ENCODE measurements at regions not wholly inside any gene's neighbourhood (a gene's known extent, or its start where the extent isn't known, plus 50 kb on each side); places are given as distances from the start of the nearest gene placed in this dataset.

DNA sequence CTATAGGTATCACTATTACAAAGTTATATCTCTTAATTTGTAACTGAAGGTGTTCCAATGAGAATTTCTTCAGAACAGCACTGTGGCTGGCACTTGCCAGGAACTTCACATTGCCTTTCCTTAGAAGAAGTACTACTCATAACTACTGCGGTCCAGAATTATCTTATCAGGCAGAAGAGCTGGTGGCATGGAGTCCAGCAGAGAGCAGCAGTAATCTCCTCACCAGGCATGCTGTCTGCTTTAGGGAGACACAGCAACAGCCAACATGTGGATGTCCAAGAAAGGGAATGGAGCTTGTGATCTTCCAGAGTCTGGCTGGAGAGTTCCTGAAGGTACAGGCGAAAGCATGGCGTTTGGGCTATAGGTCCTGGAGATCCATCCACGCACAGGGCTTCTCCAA is 919.7 kb upstream of the NR2F2 start:
- Histone ChIP-seq H3K4me3 (ENCODE audit: low read length) (no peak overlapping the region), H3K9ac (ENCODE audit: low read length) (no peak overlapping the region), H3K9me3 (ENCODE audit: control insufficient read depth, low read length) (no peaks in the 10 kb centered on the region), H3K36me3 (ENCODE audit: control insufficient read depth, insufficient read depth, low read length, severe bottlenecking) (no peaks in the 10 kb centered on the region), H3K4me1 (ENCODE audit: control insufficient read depth, insufficient read depth, low read length) (peaks cover 19% of the 10 kb centered on the region), H3K27me3 (replicated peaks; ENCODE audit: control insufficient read depth, insufficient read depth, low read length) (no peaks in the 10 kb centered on the region)
- no peak for DNase-seq (ENCODE audit: low read depth)

DNA sequence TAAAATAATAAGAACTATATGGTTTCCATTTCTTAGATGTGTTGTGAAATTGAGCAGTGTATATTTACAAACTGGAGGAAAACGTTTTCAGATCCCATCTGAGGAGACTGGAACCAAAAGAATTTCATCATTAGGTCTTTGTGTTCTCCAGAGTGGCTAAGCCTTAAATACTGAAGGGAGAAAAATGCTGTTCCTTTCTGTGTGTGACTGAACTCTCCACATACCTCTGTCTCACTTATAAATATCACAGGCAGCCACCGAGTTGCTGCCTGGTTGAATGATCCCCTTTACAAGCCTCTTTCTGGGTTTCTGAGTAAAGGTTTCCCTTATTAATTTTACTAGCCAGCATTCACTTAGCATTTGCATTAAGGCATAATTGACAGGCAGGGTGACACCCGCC is 913.9 kb upstream of the NR2F2 start:
- Histone ChIP-seq H3K4me3 (ENCODE audit: low read length) (no peak overlapping the region), H3K9ac (ENCODE audit: low read length) (peak overlapping the region; percentile 5), H3K36me3 (ENCODE audit: control insufficient read depth, insufficient read depth, low read length, severe bottlenecking) (no peaks in the 10 kb centered on the region), H3K27me3 (replicated peaks; ENCODE audit: control insufficient read depth, insufficient read depth, low read length) (no peaks in the 10 kb centered on the region), H3K4me1 (ENCODE audit: control insufficient read depth, insufficient read depth, low read length) (peaks cover 13% of the 10 kb centered on the region), H3K9me3 (ENCODE audit: control insufficient read depth, low read length) (no peaks in the 10 kb centered on the region)
- DNase-seq (ENCODE audit: low read depth), result peak; percentile 77

DNA sequence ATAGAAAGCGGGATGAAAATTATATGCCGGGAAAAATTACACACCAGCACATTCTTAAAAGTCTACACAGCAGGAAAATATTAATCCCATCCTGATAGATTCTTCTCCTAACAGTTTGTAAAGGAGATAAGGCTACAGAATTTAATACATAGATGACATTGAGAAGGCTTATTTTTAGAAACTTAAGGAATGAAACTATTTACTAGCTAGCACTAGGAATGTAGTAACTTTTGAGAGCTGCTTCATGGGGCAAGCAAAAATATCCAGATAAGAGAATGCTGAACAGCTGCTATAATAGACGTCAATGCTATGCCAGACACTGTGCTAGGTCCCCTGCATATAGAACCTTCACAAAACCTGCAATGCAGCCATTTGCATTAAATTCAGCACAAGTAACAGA is 912.7 kb upstream of the NR2F2 start:
- Histone ChIP-seq H3K27me3 (replicated peaks; ENCODE audit: control insufficient read depth, insufficient read depth, low read length) (no peaks in the 10 kb centered on the region), H3K4me1 (ENCODE audit: control insufficient read depth, insufficient read depth, low read length) (peaks cover 13% of the 10 kb centered on the region), H3K9me3 (ENCODE audit: control insufficient read depth, low read length) (no peaks in the 10 kb centered on the region), H3K9ac (ENCODE audit: low read length) (no peak overlapping the region), H3K36me3 (ENCODE audit: control insufficient read depth, insufficient read depth, low read length, severe bottlenecking) (no peaks in the 10 kb centered on the region), H3K4me3 (ENCODE audit: low read length) (no peak overlapping the region)
- no peak for DNase-seq (ENCODE audit: low read depth)

DNA sequence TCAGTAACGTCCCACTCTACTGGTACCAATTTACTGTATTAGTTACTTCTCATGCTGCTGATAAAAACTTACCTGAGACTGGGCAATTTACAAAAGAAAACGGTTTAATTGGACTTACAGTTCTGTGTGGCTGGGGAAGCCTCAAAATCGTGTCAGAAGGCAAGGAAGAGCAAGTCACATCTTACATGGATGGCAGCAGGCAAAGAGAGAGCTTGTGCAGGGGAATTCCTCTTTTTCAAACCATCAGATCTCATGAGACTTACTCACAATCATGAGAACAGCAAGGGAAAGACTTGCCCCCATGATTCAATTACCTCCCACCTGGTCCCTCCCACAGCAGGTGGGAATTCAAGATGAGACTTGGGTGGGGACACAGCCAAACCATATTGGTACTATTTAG is 908.2 kb upstream of the NR2F2 start:
- H3K4me1 ChIP-seq (ENCODE audit: control insufficient read depth, insufficient read depth, low read length), result no peaks in the 10 kb centered on the region

DNA sequence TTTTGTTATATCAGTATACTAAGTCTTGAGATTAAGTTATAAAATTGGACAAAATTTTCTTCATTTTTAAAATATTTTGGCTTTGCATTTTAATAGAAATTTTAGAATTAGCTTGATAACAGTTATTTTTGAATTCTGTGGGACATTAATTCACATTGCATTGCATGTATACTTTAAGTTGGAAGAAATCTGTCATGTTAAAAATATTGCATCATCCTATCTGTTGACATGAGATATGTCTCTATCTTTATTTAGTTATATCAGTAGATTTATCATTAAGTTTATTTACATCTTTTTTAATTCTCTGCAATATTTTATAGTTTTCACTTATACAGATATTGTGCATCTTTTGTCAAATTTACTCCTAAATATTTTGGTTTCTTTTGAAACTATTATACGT is 904.6 kb upstream of the NR2F2 start:
- no peaks in the 10 kb centered on the region for H3K4me1 ChIP-seq (ENCODE audit: control insufficient read depth, insufficient read depth, low read length)
- no peak overlapping the region for H3K4me3 ChIP-seq (ENCODE audit: low read length)
- no peaks in the 10 kb centered on the region for H3K27me3 ChIP-seq (replicated peaks; ENCODE audit: control insufficient read depth, insufficient read depth, low read length)
- H3K9ac ChIP-seq (ENCODE audit: low read length), result no peak overlapping the region
- no peak for DNase-seq (ENCODE audit: low read depth)
- peaks cover 13% of the 10 kb centered on the region for H3K9me3 ChIP-seq (ENCODE audit: control insufficient read depth, low read length)
- no peaks in the 10 kb centered on the region for H3K36me3 ChIP-seq (ENCODE audit: control insufficient read depth, insufficient read depth, low read length, severe bottlenecking)

More for the DNA sequence above, 908.2 kb upstream of the NR2F2 start:
- DNase-seq (ENCODE audit: low read depth), result no peak
- Histone ChIP-seq H3K27me3 (replicated peaks; ENCODE audit: control insufficient read depth, insufficient read depth, low read length) (no peaks in the 10 kb centered on the region), H3K9ac (ENCODE audit: low read length) (no peak overlapping the region), H3K9me3 (ENCODE audit: control insufficient read depth, low read length) (peaks cover 13% of the 10 kb centered on the region), H3K4me3 (ENCODE audit: low read length) (no peak overlapping the region), H3K36me3 (ENCODE audit: control insufficient read depth, insufficient read depth, low read length, severe bottlenecking) (no peaks in the 10 kb centered on the region)

DNA sequence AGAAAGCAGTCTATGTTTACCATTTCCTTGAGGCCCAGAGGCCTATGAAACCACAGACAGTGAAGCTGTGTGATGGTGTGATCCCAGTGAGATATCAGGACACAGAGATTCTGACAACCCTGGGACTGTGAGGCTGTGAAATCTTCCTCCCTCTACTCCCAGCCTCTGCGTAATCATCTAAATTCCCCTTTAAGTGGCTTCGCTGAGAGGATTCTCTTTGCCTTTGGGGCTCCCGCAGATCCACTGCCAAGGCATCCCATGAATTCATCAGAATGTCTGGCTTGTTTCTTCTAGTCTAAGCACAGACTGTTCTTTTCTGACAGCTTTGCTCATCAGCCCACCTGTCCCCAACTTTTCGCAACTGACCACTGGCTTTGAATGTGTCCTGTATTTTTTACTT is 901.2 kb upstream of the NR2F2 start:
- Histone ChIP-seq H3K4me1 (ENCODE audit: control insufficient read depth, insufficient read depth, low read length) (peaks cover 26% of the 10 kb centered on the region), H3K4me3 (ENCODE audit: low read length) (no peak overlapping the region), H3K9ac (ENCODE audit: low read length) (no peak overlapping the region), H3K9me3 (ENCODE audit: control insufficient read depth, low read length) (peaks cover 13% of the 10 kb centered on the region), H3K27me3 (replicated peaks; ENCODE audit: control insufficient read depth, insufficient read depth, low read length) (no peaks in the 10 kb centered on the region), H3K36me3 (ENCODE audit: control insufficient read depth, insufficient read depth, low read length, severe bottlenecking) (no peaks in the 10 kb centered on the region)
- DNase-seq (ENCODE audit: low read depth), result no peak

DNA sequence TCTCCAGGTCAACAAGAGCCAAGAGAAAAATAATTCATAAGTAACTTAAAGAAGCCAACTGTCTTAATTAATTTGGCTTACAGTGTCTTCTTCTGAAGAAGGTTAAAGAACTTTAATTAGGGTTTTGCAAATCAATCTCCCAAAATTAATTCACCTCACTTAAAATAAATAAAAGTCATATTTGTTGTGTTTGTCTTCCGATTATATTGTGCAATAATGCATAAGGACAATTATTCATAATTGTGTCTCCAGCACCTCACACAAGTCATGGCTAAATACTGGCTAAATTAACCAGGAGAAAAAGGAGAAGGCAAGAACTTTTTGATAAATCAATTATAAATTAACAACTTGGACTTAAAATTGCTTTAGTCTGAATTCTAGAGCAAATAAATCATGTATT is 899.0 kb upstream of the NR2F2 start:
- Histone ChIP-seq H3K9ac (ENCODE audit: low read length) (peak overlapping the region; percentile 75), H3K27me3 (replicated peaks; ENCODE audit: control insufficient read depth, insufficient read depth, low read length) (no peaks in the 10 kb centered on the region), H3K4me1 (ENCODE audit: control insufficient read depth, insufficient read depth, low read length) (peaks cover 26% of the 10 kb centered on the region), H3K9me3 (ENCODE audit: control insufficient read depth, low read length) (peaks cover 2% of the 10 kb centered on the region), H3K4me3 (ENCODE audit: low read length) (peak overlapping the region; percentile 40), H3K36me3 (ENCODE audit: control insufficient read depth, insufficient read depth, low read length, severe bottlenecking) (no peaks in the 10 kb centered on the region)
- no peak for DNase-seq (ENCODE audit: low read depth)

DNA sequence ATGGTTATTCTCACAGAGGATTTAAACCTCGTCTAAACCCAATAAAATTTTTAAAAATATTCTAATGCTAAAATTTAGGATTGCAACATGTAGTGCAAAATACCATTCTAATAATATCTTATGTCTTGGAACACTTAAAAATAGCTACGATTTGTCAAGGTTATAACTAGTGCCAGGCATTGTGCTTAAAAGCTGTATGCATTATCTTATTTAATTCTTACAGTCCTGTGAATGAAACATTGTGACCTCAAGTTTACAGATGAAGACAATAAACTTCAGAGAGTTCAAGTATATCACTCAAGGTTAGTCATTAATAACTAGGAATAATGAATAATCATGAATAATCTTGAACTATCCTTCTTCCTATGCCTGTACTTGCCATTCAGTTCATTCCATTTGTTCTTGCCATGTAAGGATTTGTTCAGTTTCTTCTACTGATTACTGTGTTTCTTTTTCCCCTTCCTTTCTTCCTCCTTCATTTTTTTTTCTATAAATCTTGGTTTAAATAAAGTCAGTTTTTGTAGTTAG is 897.6 kb upstream of the NR2F2 start:
- DNase-seq (ENCODE audit: low read depth), result no peak
- Histone ChIP-seq H3K4me3 (ENCODE audit: low read length) (peak overlapping the region; percentile 51), H3K9me3 (ENCODE audit: control insufficient read depth, low read length) (no peaks in the 10 kb centered on the region), H3K4me1 (ENCODE audit: control insufficient read depth, insufficient read depth, low read length) (peaks cover 26% of the 10 kb centered on the region), H3K9ac (ENCODE audit: low read length) (peak overlapping the region; percentile 65), H3K27me3 (replicated peaks; ENCODE audit: control insufficient read depth, insufficient read depth, low read length) (no peaks in the 10 kb centered on the region), H3K36me3 (ENCODE audit: control insufficient read depth, insufficient read depth, low read length, severe bottlenecking) (no peaks in the 10 kb centered on the region)

DNA sequence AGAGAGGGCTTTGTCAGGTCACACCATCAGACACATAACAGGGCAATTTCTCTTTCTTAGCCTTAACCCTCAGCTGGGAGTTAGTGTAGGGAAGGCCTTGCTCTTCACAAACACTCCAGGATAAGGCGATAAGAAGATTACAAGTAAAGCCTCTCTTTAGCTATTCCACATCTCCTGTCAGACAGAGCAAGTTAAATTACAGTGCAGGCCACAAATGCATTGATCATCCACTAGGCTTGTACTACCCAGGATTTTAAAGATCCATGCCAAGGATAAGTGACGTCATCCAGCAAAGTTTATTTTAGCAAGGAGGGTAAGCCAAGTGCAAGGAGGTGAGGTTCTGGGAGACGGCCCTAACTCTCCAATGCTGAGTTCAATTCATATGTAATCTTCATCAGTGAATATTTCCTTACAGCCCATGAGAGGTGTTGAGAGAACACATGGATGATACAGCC is 890.6 kb upstream of the NR2F2 start:
- no peak for DNase-seq (ENCODE audit: low read depth)
- Histone ChIP-seq H3K4me1 (ENCODE audit: control insufficient read depth, insufficient read depth, low read length) (peaks cover 16% of the 10 kb centered on the region), H3K36me3 (ENCODE audit: control insufficient read depth, insufficient read depth, low read length, severe bottlenecking) (no peaks in the 10 kb centered on the region), H3K27me3 (replicated peaks; ENCODE audit: control insufficient read depth, insufficient read depth, low read length) (no peaks in the 10 kb centered on the region), H3K4me3 (ENCODE audit: low read length) (no peak overlapping the region), H3K9ac (ENCODE audit: low read length) (no peak overlapping the region), H3K9me3 (ENCODE audit: control insufficient read depth, low read length) (no peaks in the 10 kb centered on the region)

DNA sequence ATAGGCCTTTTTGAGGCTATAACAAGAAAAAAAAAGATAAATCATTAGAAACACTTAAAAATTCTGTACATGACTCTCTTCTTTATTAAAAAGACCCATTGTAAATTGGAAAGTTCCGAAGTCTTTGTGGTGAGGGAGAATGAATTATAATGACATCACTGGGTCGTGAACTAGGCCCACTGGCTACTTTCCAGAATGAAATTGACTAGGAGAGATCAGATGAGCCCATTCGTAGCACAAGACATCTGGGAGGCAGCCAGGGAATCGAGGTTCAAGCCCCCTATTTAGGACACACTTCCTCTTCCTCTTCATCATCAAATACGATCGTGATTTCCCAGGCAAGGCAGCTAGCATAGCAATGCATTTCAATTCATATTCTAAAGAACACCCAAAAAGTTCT is 889.8 kb upstream of the NR2F2 start:
- H3K9me3 ChIP-seq (ENCODE audit: control insufficient read depth, low read length), result no peaks in the 10 kb centered on the region
- no peaks in the 10 kb centered on the region for H3K27me3 ChIP-seq (replicated peaks; ENCODE audit: control insufficient read depth, insufficient read depth, low read length)
- no peak for DNase-seq (ENCODE audit: low read depth)
- no peaks in the 10 kb centered on the region for H3K36me3 ChIP-seq (ENCODE audit: control insufficient read depth, insufficient read depth, low read length, severe bottlenecking)
- H3K4me1 ChIP-seq (ENCODE audit: control insufficient read depth, insufficient read depth, low read length), result peaks cover 16% of the 10 kb centered on the region
- H3K9ac ChIP-seq (ENCODE audit: low read length), result no peak overlapping the region
- no peak overlapping the region for H3K4me3 ChIP-seq (ENCODE audit: low read length)

DNA sequence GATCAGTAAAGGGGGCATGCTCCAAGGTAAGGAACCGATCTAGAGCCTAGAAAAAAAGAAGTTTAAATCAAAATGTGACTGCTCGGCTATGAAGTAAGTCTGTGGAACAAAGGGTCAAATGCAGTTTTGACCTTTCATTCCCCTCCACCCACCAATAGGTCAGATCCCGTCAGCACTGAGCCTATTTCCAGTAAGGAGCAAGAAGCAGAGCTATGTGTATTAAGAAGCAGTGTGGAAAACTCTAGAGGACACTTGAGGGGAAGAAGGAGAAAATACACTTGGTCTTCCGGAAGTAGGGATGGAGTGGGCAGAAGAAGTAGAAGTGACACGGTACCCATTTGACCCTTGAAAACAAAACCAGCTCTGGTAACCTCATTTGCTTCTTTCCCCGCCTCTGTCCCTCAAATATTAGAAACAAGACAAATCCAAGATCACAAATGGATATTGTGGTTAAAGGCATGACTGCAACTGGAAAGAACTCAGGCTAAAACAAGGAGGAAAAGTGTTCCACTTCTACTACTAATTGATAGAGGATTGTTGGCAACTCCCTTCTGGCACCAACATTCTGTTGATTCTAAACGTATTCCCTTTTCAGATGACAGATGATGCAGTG is 888.3 kb upstream of the NR2F2 start:
- Histone ChIP-seq H3K9ac (ENCODE audit: low read length) (peak overlapping the region; percentile 18), H3K27me3 (replicated peaks; ENCODE audit: control insufficient read depth, insufficient read depth, low read length) (no peaks in the 10 kb centered on the region), H3K4me3 (ENCODE audit: low read length) (no peak overlapping the region), H3K4me1 (ENCODE audit: control insufficient read depth, insufficient read depth, low read length) (peaks cover 16% of the 10 kb centered on the region), H3K9me3 (ENCODE audit: control insufficient read depth, low read length) (no peaks in the 10 kb centered on the region), H3K36me3 (ENCODE audit: control insufficient read depth, insufficient read depth, low read length, severe bottlenecking) (no peaks in the 10 kb centered on the region)
- DNase-seq (ENCODE audit: low read depth), result no peak

DNA sequence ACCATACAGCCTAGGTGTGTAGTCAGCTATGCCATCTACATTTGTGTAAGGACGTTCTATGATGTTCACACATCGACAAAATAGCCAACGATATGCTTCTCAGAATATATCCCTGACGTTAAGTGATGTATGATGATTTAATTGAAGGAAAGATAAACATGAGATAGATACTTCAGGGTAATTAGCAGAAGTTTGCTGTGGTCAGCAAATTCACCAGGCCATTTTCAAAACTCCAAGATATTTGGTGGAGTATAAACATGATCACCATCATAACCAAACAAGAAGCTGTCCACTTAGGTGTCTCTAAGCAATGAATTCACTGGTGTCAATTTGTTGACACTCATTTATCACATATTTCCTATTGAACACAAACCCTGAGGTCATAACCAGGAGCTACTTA is 885.6 kb upstream of the NR2F2 start:
- no peak for DNase-seq (ENCODE audit: low read depth)
- no peaks in the 10 kb centered on the region for H3K27me3 ChIP-seq (replicated peaks; ENCODE audit: control insufficient read depth, insufficient read depth, low read length)
- H3K36me3 ChIP-seq (ENCODE audit: control insufficient read depth, insufficient read depth, low read length, severe bottlenecking), result no peaks in the 10 kb centered on the region
- no peak overlapping the region for H3K9ac ChIP-seq (ENCODE audit: low read length)
- no peak overlapping the region for H3K4me3 ChIP-seq (ENCODE audit: low read length)
- no peaks in the 10 kb centered on the region for H3K9me3 ChIP-seq (ENCODE audit: control insufficient read depth, low read length)
- H3K4me1 ChIP-seq (ENCODE audit: control insufficient read depth, insufficient read depth, low read length), result peaks cover 31% of the 10 kb centered on the region

Data from adipocyte (in vitro differentiated cells).